ENCODE measurements at regions not wholly inside any gene's neighbourhood (a gene's known extent, or its start where the extent isn't known, plus 50 kb on each side); places are given as distances from the start of the nearest gene placed in this dataset.

DNA sequence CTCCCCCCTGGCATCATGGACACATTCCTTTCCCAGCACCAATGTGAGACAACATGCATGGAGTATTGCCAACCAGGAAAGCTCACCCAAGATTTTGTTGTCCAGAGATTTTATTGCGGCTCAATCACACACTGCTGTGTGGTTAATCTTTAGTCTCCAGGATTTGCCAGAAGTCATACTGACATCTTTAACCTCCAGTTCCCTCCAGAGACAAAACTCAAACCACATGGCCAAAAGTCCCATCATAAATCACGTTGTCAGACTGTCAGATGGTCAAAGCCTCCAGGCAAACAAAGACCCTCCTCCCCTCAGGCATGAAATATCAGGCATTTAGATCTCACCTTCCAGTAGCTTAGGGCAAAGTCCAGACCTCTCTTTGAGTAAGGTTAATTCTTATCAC, 97.3 kb upstream of the OPRM1 start:
- no peak for TF ChIP-seq POLR2B (IDR thresholded peaks at IDR 0.05; ENCODE audit: low read depth, partially characterized antibody)
- TF ChIP-seq POLR2A (conservative IDR thresholded peaks at IDR 0.05) = no peak
- TF ChIP-seq ZNF830 (CRISPR knock-in tag; IDR thresholded peaks at IDR 0.05) = no peak
- TF ChIP-seq, protein P1, sequence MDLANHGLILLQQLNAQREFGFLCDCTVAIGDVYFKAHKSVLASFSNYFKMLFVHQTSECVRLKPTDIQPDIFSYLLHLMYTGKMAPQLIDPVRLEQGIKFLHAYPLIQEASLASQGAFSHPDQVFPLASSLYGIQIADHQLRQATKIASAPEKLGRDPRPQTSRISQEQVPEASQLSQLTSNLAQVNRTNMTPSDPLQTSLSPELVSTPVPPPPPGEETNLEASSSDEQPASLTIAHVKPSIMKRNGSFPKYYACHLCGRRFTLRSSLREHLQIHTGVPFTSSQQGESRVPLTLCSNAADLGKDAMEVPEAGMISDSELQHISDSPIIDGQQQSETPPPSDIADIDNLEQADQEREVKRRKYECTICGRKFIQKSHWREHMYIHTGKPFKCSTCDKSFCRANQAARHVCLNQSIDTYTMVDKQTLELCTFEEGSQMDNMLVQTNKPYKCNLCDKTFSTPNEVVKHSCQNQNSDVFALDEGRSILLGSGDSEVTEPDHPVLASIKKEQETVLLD (IDR thresholded peaks at IDR 0.05) = no peak
- TF ChIP-seq ZKSCAN8 (CRISPR knock-in tag; IDR thresholded peaks at IDR 0.05) = no peak
- TF ChIP-seq, protein P2, sequence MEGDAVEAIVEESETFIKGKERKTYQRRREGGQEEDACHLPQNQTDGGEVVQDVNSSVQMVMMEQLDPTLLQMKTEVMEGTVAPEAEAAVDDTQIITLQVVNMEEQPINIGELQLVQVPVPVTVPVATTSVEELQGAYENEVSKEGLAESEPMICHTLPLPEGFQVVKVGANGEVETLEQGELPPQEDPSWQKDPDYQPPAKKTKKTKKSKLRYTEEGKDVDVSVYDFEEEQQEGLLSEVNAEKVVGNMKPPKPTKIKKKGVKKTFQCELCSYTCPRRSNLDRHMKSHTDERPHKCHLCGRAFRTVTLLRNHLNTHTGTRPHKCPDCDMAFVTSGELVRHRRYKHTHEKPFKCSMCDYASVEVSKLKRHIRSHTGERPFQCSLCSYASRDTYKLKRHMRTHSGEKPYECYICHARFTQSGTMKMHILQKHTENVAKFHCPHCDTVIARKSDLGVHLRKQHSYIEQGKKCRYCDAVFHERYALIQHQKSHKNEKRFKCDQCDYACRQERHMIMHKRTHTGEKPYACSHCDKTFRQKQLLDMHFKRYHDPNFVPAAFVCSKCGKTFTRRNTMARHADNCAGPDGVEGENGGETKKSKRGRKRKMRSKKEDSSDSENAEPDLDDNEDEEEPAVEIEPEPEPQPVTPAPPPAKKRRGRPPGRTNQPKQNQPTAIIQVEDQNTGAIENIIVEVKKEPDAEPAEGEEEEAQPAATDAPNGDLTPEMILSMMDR (IDR thresholded peaks at IDR 0.05 in 2 of 3, conservative IDR thresholded peaks at IDR 0.05 in 1 of 3; ENCODE audit: insufficient read depth in 2 of 3, low read depth in 1 of 3, low read length in 3 of 3) = no peak
